ENCODE measurements at regions not wholly inside any gene's neighbourhood (a gene's known extent, or its start where the extent isn't known, plus 50 kb on each side); places are given as distances from the start of the nearest gene placed in this dataset.
A peak's percentile ranks its signal among the peaks of the same experiment; 100 is the strongest.

DNA sequence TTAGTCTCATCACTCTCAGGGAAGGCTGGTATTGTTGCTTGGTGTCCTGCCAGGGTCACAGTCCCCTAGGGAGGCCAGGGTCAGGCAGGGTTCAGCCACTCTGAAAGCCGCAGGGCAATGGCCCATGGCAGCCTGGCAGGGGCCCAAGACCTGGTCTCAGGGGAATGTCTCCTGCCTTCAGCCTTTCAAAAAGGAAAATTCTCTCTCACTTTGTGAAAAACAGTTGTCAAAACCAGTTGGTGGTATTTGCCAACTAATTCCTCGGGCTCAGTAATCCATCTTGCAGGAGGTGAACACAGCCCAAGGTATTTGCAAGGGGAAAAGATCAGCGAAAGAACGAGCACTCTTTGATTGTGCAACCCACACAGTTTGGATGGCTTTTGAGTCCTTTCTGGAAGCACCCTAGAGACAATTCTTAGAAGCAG, 101.5 kb downstream of the JCAD start:
- DNase-seq (ENCODE audit: extremely low spot score, unreplicated experiment), result no peak
- Mint-ChIP-seq H3K27ac (ENCODE audit: unreplicated experiment) (peak overlapping the region; percentile 71), H3K4me3 (ENCODE audit: unreplicated experiment) (no peak overlapping the region), H3K4me1 (ENCODE audit: unreplicated experiment) (peaks cover 62% of the 10 kb centered on the region), H3K27me3 (ENCODE audit: unreplicated experiment) (no peaks in the 10 kb centered on the region), H3K9me3 (ENCODE audit: unreplicated experiment) (peaks cover 4% of the 10 kb centered on the region), H3K36me3 (ENCODE audit: unreplicated experiment) (peaks cover 2% of the 10 kb centered on the region)
- no peak for TF ChIP-seq CTCF (IDR thresholded peaks at IDR 0.05)

DNA sequence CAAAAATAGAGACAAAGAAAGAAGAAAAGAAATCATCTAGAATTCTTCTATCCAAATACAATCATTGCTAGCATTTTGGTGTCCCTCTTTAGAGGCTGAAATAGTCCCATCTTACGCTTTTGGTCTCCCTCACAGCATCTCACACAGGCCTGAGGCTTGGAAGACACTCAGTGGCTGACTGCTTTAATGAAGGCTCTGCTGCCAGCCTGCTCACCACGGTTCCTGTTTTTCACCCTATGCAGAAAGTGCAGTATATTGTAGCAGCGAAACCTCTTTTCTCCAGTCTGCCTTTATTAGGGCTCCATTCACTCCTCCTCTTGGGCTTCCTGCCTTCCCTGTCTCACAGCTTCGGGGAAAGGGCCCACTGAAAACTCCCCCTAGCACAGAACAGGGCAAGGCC, 102.2 kb downstream of the JCAD start:
- peaks cover 2% of the 10 kb centered on the region for H3K36me3 Mint-ChIP-seq (ENCODE audit: unreplicated experiment)
- H3K4me3 Mint-ChIP-seq (ENCODE audit: unreplicated experiment), result no peak overlapping the region
- DNase-seq (ENCODE audit: extremely low spot score, unreplicated experiment), result no peak
- no peaks in the 10 kb centered on the region for H3K27me3 Mint-ChIP-seq (ENCODE audit: unreplicated experiment)
- H3K4me1 Mint-ChIP-seq (ENCODE audit: unreplicated experiment), result peaks cover 63% of the 10 kb centered on the region
- H3K27ac Mint-ChIP-seq (ENCODE audit: unreplicated experiment), result peak overlapping the region; percentile 71
- H3K9me3 Mint-ChIP-seq (ENCODE audit: unreplicated experiment), result peaks cover 4% of the 10 kb centered on the region
- TF ChIP-seq CTCF (IDR thresholded peaks at IDR 0.05), result no peak

GRCh38 chr10:29956335-29956924, 103.0 kb downstream of the JCAD start:
- Mint-ChIP-seq H3K4me1 (ENCODE audit: unreplicated experiment) (peaks cover 65% of the 10 kb centered on the region), H3K4me3 (ENCODE audit: unreplicated experiment) (no peak overlapping the region), H3K27ac (ENCODE audit: unreplicated experiment) (no peak overlapping the region), H3K27me3 (ENCODE audit: unreplicated experiment) (no peaks in the 10 kb centered on the region), H3K9me3 (ENCODE audit: unreplicated experiment) (peaks cover 4% of the 10 kb centered on the region), H3K36me3 (ENCODE audit: unreplicated experiment) (no peaks in the 10 kb centered on the region)
- DNase-seq (ENCODE audit: extremely low spot score, unreplicated experiment), result no peak
- TF ChIP-seq CTCF (IDR thresholded peaks at IDR 0.05), result no peak

GRCh38 chr10:29955329-29955935, 104.0 kb downstream of the JCAD start:
- Mint-ChIP-seq H3K4me3 (ENCODE audit: unreplicated experiment) (no peak overlapping the region), H3K27ac (ENCODE audit: unreplicated experiment) (peak overlapping the region; percentile 88), H3K27me3 (ENCODE audit: unreplicated experiment) (no peaks in the 10 kb centered on the region), H3K36me3 (ENCODE audit: unreplicated experiment) (no peaks in the 10 kb centered on the region), H3K4me1 (ENCODE audit: unreplicated experiment) (peaks cover 72% of the 10 kb centered on the region), H3K9me3 (ENCODE audit: unreplicated experiment) (peaks cover 4% of the 10 kb centered on the region)
- no peak for DNase-seq (ENCODE audit: extremely low spot score, unreplicated experiment)
- TF ChIP-seq CTCF (IDR thresholded peaks at IDR 0.05), result peak; percentile 14

DNA sequence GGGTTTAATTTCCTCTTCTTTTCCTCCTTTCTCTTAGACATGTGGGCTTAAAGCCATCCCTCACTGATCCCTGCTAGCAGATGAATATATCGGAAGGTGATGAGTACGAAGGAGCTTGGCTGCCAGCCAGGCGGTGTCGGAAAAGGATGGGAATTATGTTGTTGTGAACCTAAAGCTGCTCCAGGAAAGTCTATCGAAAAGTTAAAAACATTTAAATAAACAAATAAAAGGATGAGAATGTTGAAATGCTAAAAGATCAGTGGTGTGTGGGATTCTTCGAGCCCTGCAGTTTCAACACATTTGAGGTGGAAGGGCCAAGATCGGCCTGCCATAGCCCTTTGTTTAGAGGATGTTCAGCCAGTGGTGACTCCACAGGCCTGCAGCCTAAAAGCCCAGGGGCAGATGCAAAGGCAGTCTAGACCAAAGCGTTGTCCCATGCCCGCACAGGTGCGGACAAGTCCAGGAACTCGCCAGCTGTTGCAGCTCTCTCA, 107.9 kb downstream of the JCAD start:
- H3K4me3 Mint-ChIP-seq (ENCODE audit: unreplicated experiment), result no peak overlapping the region
- peak overlapping the region; percentile 42 for H3K27ac Mint-ChIP-seq (ENCODE audit: unreplicated experiment)
- no peak for DNase-seq (ENCODE audit: extremely low spot score, unreplicated experiment)
- no peaks in the 10 kb centered on the region for H3K36me3 Mint-ChIP-seq (ENCODE audit: unreplicated experiment)
- peaks cover 78% of the 10 kb centered on the region for H3K4me1 Mint-ChIP-seq (ENCODE audit: unreplicated experiment)
- no peak for TF ChIP-seq CTCF (IDR thresholded peaks at IDR 0.05)
- peaks cover under 1% of the 10 kb centered on the region for H3K9me3 Mint-ChIP-seq (ENCODE audit: unreplicated experiment)
- no peaks in the 10 kb centered on the region for H3K27me3 Mint-ChIP-seq (ENCODE audit: unreplicated experiment)
